ENCODE measurements at regions not wholly inside any gene's neighbourhood (a gene's known extent, or its start where the extent isn't known, plus 50 kb on each side); places are given as distances from the start of the nearest gene placed in this dataset.

DNA sequence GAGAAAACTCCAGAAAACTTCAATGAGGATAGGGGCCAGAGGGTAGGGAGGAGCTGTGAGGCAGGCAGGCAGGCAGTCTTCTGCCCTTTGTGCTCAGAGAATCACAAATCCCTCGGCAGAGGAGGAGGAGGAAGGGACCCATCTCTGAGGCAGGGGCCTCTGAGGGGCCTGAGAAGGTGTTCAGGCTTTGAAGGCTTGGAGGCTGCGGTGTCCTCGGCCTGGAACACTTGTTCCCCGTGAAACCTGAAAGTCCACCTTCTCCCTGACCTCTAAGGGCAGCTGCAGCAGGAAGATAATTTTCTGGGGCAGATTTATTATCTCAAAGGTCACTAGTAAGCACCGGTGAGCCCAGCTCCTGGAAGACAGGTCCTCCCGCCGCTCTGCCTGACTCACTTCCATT lies 200.3 kb upstream of the BCOR start:
- TF ChIP-seq, protein P1, sequence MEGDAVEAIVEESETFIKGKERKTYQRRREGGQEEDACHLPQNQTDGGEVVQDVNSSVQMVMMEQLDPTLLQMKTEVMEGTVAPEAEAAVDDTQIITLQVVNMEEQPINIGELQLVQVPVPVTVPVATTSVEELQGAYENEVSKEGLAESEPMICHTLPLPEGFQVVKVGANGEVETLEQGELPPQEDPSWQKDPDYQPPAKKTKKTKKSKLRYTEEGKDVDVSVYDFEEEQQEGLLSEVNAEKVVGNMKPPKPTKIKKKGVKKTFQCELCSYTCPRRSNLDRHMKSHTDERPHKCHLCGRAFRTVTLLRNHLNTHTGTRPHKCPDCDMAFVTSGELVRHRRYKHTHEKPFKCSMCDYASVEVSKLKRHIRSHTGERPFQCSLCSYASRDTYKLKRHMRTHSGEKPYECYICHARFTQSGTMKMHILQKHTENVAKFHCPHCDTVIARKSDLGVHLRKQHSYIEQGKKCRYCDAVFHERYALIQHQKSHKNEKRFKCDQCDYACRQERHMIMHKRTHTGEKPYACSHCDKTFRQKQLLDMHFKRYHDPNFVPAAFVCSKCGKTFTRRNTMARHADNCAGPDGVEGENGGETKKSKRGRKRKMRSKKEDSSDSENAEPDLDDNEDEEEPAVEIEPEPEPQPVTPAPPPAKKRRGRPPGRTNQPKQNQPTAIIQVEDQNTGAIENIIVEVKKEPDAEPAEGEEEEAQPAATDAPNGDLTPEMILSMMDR (IDR thresholded peaks at IDR 0.05): no peak
- TF ChIP-seq EP300 (IDR thresholded peaks at IDR 0.05): no peak
- no peak for TF ChIP-seq POLR2A (IDR thresholded peaks at IDR 0.05; ENCODE audit: low read depth)

Data from esophagus muscularis mucosa (tissue), 4 donors.